ENCODE measurements at regions not wholly inside any gene's neighbourhood (a gene's known extent, or its start where the extent isn't known, plus 50 kb on each side); places are given as distances from the start of the nearest gene placed in this dataset.

GRCh38 chr3:101128786-101129185 is 135.6 kb upstream of the ABI3BP start:
- TF ChIP-seq MXI1 (IDR thresholded peaks at IDR 0.05; ENCODE audit: borderline replicate concordance, low read depth, low read length) (no peak), USF2 (IDR thresholded peaks at IDR 0.05; ENCODE audit: low read depth, low read length) (no peak), CHD1 (IDR thresholded peaks at IDR 0.05; ENCODE audit: low read depth, low read length) (no peak), POLR2A (IDR thresholded peaks at IDR 0.05; ENCODE audit: low read depth, low read length) (no peak), NFE2L2 (IDR thresholded peaks at IDR 0.05; ENCODE audit: low read depth, low read length) (no peak), RFX5 (IDR thresholded peaks at IDR 0.05; ENCODE audit: low read depth, low read length) (no peak), MAZ (IDR thresholded peaks at IDR 0.05; ENCODE audit: borderline replicate concordance, low read depth, low read length) (no peak), CEBPB (IDR thresholded peaks at IDR 0.05; ENCODE audit: low read depth, low read length) (no peak), BHLHE40 (IDR thresholded peaks at IDR 0.05; ENCODE audit: low read depth, low read length) (no peak), ELK1 (IDR thresholded peaks at IDR 0.05; ENCODE audit: borderline replicate concordance, low read depth, low read length) (no peak), SMC3 (IDR thresholded peaks at IDR 0.05; ENCODE audit: low read depth, low read length) (no peak), MAFK (IDR thresholded peaks at IDR 0.05; ENCODE audit: low read depth, low read length) (no peak), RAD21 (IDR thresholded peaks at IDR 0.05; ENCODE audit: low read length) (no peak), FOS (IDR thresholded peaks at IDR 0.05; ENCODE audit: low read depth, low read length) (no peak), RCOR1 (IDR thresholded peaks at IDR 0.05; ENCODE audit: insufficient replicate concordance, low read length) (no peak)
- TF ChIP-seq, protein P1, sequence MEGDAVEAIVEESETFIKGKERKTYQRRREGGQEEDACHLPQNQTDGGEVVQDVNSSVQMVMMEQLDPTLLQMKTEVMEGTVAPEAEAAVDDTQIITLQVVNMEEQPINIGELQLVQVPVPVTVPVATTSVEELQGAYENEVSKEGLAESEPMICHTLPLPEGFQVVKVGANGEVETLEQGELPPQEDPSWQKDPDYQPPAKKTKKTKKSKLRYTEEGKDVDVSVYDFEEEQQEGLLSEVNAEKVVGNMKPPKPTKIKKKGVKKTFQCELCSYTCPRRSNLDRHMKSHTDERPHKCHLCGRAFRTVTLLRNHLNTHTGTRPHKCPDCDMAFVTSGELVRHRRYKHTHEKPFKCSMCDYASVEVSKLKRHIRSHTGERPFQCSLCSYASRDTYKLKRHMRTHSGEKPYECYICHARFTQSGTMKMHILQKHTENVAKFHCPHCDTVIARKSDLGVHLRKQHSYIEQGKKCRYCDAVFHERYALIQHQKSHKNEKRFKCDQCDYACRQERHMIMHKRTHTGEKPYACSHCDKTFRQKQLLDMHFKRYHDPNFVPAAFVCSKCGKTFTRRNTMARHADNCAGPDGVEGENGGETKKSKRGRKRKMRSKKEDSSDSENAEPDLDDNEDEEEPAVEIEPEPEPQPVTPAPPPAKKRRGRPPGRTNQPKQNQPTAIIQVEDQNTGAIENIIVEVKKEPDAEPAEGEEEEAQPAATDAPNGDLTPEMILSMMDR (conservative IDR thresholded peaks at IDR 0.05; ENCODE audit: low read depth, low read length), result no peak
- Histone ChIP-seq H4K5ac (ENCODE audit: low read depth, low read length) (no peak overlapping the region), H3K9me3 (ENCODE audit: control insufficient read depth, insufficient read depth, low read length) (no peaks in the 10 kb centered on the region), H4K8ac (ENCODE audit: low read depth in 2 of 2, low read length in 2 of 2) (no peak overlapping the region), H2BK15ac (ENCODE audit: low read depth, low read length) (no peak overlapping the region), H2AK5ac (ENCODE audit: low read depth, low read length) (no peak overlapping the region), H3K14ac (replicated peaks; ENCODE audit: low read depth, low read length) (no peak overlapping the region), H3K18ac (ENCODE audit: low read depth, low read length) (no peak overlapping the region), H4K91ac (ENCODE audit: insufficient read depth, low read depth, low read length) (no peak overlapping the region), H3K4me2 (ENCODE audit: low read depth, low read length) (no peak overlapping the region), H2AFZ (replicated peaks; ENCODE audit: low read length, poor library complexity) (no peak overlapping the region), H3K9me1 (ENCODE audit: insufficient read depth, low read length) (no peaks in the 10 kb centered on the region), H3K4me3 (ENCODE audit: insufficient read depth, low read depth, low read length) (no peak overlapping the region), H2BK120ac (ENCODE audit: low read depth, low read length) (no peak overlapping the region), H3K79me1 (ENCODE audit: low read depth in 1 of 2, low read length in 2 of 2) (no peaks in the 10 kb centered on the region), H2BK20ac (ENCODE audit: low read depth, low read length) (no peak overlapping the region), H3K4me1 (ENCODE audit: control insufficient read depth, insufficient read depth, low read length) (no peaks in the 10 kb centered on the region), H2AK9ac (replicated peaks; ENCODE audit: low read depth, low read length, poor library complexity) (no peak overlapping the region), H3K27me3 (ENCODE audit: control insufficient read depth, insufficient read depth, low read length) (no peaks in the 10 kb centered on the region), H3K56ac (ENCODE audit: extremely low read depth, insufficient read depth, low read length) (no peak overlapping the region), H2BK5ac (ENCODE audit: low read depth, low read length, poor library complexity, severe bottlenecking) (no peak overlapping the region), H3K9ac (ENCODE audit: low read depth, low read length) (no peak overlapping the region), H3K23ac (ENCODE audit: low read depth, low read length) (no peak overlapping the region), H3K4ac (ENCODE audit: low read depth, low read length) (no peak overlapping the region), H4K20me1 (ENCODE audit: insufficient read depth, low read length) (no peaks in the 10 kb centered on the region), H3K27ac (ENCODE audit: insufficient read depth, low read length) (no peak overlapping the region), H3K36me3 (ENCODE audit: control insufficient read depth, insufficient read depth, low read length) (no peaks in the 10 kb centered on the region)
- no peak for ATAC-seq (ENCODE audit: low read depth)
- POLR2A ChIA-PET (ENCODE audit: unreplicated experiment), result no interaction called here
- DNase-seq, result no peak
- intact Hi-C loops (cut with micrococcal nuclease) (no loop called here), in situ Hi-C loops (cut with MboI; ENCODE audit: low sequenced_read_pairs) (no loop called here), dilution Hi-C loops (cut with HindIII; ENCODE audit: low sequenced_read_pairs, unreplicated experiment) (no loop called here)
- no TSS peak for BruUV-seq (replicated peaks)
- whole genome bisulfite sequencing, 2 experiments (ENCODE audit: extremely low coverage in 2 of 2, insufficient read length in 1 of 2), result no CpG with 5 or more reads among the region's 9 CpGs
- CTCF ChIA-PET, result no interaction called here

Data from IMR-90 (cell line).